HG03108 (cell line): ENCODE measurements at regions not wholly inside any gene's neighbourhood (a gene's known extent, or its start where the extent isn't known, plus 50 kb on each side); places are given as distances from the start of the nearest gene placed in this dataset.
A peak's percentile ranks its signal among the peaks of the same experiment; 100 is the strongest.
"Not testable (repeated sequence)": the region's sequence is repeated elsewhere in the genome, so short reads cannot be mapped to it uniquely, and the experiment has no call there.

Experiments
- ATAC-seq: cut with Tn5 transposase; IDR thresholded peaks from one replicate; pipeline ENCODE4 v1.9.1; 2021; ENCODE audit warnings: moderate library complexity; ENCODE audit not compliant: unreplicated experiment

GRCh38 chr11:121358760-121359159 is 66.2 kb downstream of the SC5D start:
- ATAC-seq, result no peak

DNA sequence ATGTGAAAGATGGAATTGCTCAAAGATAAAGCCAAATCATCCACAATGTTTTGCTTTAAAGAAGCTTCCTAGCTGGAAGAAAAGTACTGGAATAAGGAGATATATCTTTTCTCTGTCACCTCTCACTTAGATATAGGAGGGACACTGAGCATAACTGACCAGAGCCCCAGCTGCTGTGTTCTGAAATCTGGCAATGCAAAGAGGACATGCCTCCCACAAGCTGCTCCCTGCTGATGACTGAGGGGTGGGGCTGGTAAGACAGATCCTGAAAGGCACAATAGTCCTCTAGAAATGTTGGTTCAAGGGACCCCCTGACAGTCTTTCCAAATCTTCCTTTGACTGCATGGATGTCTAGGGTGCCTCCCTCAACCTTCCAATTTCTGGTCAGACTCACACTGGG is 67.0 kb downstream of the SC5D start:
- ATAC-seq, result no peak

DNA sequence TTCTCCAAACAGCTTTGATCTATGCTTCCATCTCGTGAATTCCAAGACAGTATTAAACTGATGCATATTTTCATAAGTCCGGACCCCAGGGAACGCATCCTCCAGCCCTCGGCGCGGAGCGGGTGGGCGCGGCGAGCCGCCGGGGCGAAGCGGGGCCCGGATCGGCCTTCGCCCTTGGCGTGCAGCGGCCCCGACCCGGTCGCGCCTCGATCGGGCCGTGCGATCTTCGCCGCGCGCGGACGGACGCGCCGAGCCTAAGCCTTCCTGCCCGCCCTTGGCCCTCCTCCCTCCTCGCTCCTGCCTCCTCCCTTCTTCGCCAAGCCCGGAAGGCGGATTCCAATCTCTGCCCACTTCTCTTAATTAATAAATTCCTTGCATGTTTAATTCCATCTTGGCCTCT is 70.4 kb downstream of the SC5D start:
- ATAC-seq, result not testable (repeated sequence)

- no peak for ATAC-seq
Observed at GRCh38 chr11:121365304-121365703, 72.7 kb downstream of the SC5D start.

GRCh38 chr11:121366038-121366437 is 73.5 kb downstream of the SC5D start:
- ATAC-seq, result no peak

DNA sequence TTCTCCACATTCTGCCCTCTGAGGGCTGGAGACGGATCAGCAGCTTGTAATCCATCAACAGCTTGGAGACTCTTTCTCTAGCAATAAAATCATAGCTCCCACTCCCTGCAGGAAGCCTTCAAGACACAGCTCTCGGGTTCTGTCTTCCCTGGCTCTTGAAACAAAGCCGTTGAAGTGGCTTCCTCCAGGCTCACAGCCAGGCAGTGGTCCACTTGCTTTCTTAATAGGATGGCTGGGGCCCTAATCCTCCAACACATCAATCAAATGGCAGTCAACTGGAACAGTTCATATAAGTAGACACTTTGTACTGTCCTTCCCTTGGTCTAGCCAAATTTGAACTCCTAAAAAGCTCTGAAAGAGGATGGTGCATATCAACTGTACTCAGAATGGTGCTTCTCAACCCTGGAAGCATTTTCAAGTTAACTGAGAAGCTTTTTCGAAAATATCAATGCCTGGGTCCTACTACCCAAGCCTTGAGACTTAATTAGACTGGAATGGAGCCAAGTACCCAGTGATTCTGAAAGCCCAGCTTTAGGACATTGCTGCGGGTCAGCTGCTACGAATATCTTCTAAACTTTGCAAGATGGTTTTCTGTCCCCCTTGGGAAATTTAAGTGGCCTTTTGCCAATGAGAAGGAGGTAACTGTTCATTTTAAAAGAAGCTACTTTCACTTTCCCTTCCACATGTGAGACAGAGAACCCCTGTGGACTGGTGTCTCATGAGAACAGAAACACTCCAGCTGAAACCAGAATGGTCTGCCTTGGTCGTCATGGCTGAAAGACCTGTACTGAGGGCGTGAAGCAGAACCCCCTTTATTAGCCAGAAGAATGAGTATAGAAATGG is 74.7 kb downstream of the SC5D start:
- ATAC-seq, result peak; percentile 93

DNA sequence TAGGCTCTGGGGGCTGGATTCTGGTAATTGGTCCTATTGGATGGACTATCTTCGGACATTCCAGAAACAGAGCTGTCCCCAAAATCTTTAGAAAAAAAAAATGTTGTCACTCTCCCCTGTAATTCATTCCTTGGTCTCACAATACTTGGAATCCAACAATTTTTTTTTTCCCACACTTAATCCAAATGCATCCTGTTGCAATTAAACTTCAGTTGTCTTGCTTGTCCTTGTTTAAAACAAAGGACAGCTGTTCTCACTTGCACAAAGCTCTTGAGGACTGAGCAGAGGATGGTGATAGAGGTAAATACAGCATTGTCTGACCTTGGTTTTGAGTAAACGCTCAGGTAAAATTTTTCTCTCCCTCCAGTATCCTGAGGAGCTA is 75.3 kb downstream of the SC5D start:
- ATAC-seq, result no peak

DNA sequence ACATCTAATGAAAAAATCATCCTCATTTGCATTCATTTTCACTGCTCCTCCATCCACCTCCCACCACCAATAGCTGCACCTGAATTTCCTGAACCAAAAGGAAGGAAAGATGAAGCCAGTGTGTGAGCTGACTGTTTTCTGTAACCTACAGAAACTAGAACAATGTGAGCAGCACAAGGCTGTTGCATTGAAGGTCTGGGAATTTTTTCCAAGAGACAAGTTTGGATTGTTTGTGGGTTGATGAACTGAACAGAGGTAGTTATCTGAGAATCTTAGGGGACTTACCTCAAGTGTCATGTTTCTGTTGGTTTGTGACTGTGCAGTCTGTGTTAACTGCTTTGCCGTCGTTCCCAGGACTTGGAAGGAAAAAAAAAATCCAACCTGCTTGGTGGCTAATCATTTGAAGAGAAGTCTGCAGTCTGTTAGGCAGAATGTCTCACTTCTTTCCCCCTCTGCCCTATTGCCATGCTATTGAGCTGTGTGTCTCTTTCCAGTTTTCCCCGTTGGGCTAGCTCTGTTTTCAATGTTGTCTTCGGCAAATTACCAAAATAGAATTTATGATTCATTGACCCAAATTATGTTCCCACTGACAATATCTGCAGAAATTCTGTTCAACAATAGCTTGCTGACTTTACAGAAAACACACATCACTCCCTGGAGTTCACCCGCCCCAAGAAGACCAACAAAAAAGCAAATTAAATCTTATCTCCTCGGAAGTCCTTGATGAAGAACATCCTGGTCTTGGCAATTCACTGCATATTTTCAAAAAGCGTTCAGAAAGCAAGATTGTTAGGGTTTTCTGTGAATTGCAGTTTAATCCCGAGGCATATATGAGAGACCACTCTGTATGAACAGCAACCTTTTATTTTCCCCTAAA is 76.0 kb downstream of the SC5D start:
- ATAC-seq, result no peak

GRCh38 chr11:121369366-121369765 is 76.8 kb downstream of the SC5D start:
- no peak for ATAC-seq

DNA sequence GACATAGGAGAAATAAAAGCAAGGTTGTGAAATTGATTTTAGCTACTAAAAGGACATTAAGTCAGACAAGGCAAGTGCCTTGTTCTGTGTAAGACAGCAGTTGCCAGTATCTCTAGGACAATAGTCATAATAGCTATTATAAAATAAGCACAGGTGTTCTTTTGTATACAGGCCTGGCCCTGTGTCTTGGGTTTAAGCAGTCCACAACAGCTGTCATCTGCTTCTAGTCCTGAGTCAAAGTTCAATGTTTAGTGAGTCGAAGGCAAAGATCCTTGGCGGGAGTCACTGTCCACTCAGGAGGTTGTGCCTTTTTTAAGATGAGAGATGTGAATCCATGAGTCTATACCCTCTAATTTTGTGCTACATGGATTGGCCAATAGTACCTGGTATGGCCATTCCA is 79.5 kb downstream of the SC5D start:
- no peak for ATAC-seq

DNA sequence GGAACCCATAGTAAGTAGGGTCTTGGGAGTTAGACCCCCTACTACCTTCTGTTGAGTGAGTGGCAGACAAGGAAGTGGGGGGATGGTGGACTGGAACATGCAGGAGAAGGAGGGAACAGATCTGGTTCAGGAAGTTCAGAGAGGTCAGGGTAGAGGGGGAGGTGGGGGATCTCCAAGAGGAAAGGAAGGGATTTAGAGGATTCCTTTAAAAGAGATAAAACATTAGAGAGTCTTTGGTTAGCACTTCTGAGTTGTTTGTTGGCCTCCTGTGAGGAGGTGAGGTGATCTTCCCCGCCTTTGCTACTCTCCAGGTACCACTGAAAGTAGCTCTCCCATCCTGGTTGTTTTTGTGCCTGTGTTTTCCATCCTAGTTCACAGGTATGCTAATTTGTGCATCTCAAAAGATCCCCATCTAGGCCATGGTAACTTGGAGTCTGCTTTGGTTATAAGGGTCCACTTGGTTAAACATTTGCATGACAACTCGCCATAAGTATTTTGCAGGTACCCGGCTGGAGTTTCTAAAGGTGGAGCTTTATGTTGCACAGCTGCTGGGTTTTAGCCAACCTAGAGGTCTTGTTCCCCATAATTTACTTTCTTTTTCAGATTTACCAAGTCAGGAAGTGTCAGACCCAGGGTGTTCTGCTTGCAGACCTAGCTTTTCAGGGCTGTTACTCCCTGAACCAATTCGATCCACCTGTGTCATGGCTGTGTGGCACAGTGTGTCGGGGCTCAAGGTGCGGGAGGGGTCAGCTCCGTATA is 79.3 kb upstream of the SORL1 start:
- ATAC-seq, result peak; percentile 74

- no peak for ATAC-seq
Observed at GRCh38 chr11:121374286-121374985, 77.7 kb upstream of the SORL1 start.

GRCh38 chr11:121376130-121376529 is 76.0 kb upstream of the SORL1 start:
- no peak for ATAC-seq

DNA sequence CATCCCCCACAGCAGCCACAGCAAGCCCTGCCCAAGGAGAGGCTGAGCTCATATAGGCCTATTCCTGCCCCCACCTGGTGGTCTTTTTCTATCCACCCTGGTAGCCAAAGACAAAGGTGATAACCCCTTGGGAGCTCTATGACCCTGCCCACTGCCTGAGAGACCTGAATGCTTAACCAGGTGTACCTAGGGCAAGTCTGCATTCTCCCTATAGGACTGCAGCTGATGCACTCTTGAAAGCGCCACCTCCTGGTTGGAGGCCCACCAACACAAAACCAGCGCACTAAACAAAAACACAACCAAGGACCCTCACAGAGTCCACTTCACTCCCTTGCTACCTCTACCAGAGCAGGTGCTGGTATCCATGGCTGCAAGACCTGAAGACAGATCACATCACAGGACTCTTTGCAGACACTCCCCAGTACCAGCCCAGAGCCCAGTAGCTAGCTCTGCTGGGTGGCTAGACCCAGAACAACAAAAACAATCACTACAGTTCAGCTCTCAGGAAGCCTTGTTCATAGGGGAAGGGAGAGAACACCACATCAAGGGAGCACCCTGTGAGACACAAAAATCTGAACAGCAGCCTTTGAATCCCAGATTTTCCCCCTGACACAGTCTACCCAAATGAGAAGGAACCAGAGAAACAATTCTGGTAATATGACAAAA is 72.8 kb upstream of the SORL1 start:
- ATAC-seq, result not testable (repeated sequence)

DNA sequence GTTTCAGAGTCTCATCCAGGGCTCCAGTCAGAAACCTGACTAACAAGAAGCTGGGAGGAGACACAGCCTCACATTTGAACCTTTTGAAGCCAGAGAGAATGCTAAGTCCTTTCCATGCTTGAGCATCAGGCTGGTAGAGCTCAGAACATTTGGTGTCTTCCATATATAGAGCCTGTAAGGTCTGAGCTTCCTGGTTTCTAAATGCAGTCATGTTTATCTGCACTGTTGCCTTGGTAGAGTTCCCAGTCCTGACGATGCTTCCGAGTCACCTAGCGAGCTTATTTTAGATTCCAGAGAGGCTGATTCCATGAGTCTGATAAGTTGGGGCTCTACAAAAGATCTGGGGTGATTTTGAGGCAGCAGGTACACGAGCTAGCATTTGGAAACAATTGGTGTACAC is 68.4 kb upstream of the SORL1 start:
- ATAC-seq, result no peak

DNA sequence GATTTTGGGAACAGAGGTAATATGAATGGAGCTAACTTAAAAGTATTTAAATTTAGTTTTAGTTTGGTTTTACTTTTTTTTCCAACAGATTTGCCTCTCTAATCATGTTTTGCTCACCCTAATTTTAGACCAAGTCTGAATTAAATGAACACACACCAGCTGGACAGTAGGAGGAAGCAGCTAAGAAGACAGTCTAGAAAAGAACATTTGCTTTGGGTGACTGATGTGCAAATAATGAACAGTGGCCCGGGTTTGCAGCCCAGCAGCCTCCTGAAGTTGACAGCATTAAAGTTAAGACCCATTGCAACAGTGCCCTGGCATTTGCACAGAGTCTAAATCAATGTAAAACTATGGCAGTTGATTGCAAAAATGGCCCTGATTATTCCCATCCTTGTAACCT is 66.4 kb upstream of the SORL1 start:
- no peak for ATAC-seq
